Osteocyte (in vitro differentiated cells): ENCODE measurements at regions not wholly inside any gene's neighbourhood (a gene's known extent, or its start where the extent isn't known, plus 50 kb on each side); places are given as distances from the start of the nearest gene placed in this dataset.
"Not testable (repeated sequence)": the region's sequence is repeated elsewhere in the genome, so short reads cannot be mapped to it uniquely, and the experiment has no call there.

ENCODE experiments used
- DNase-seq: peaks from one replicate; pipeline ENCODE4 v3.0.0; 2021; ENCODE audit warnings: mixed read lengths; ENCODE audit not compliant: unreplicated experiment; ENCODE audit errors: extremely low spot score
- H3K27ac Mint-ChIP-seq: one replicate; pipeline ENCODE4 v1.8.0; 2021; ENCODE audit warnings: mild to moderate bottlenecking, mixed read lengths; ENCODE audit not compliant: unreplicated experiment
- H3K27me3 Mint-ChIP-seq: one replicate; pipeline ENCODE4 v1.8.0; 2021; ENCODE audit warnings: mixed read lengths; ENCODE audit not compliant: unreplicated experiment
- H3K36me3 Mint-ChIP-seq: one replicate; pipeline ENCODE4 v1.8.0; 2021; ENCODE audit warnings: mixed read lengths; ENCODE audit not compliant: unreplicated experiment
- H3K4me1 Mint-ChIP-seq: one replicate; pipeline ENCODE4 v1.8.0; 2021; ENCODE audit warnings: mixed read lengths; ENCODE audit not compliant: unreplicated experiment
- H3K4me3 Mint-ChIP-seq: one replicate; pipeline ENCODE4 v1.8.0; 2021; ENCODE audit warnings: mild to moderate bottlenecking, moderate library complexity, mixed read lengths; ENCODE audit not compliant: unreplicated experiment
- H3K9me3 Mint-ChIP-seq: one replicate; pipeline ENCODE4 v1.8.0; 2021; ENCODE audit warnings: mixed read lengths; ENCODE audit not compliant: unreplicated experiment
- CTCF ChIP-seq: fragments of 200-600 bp; sonication (generic); IDR thresholded peaks from 2 replicates; pipeline ENCODE4 v1.5.0; 2021; ENCODE audit warnings: antibody characterized with exemption, mild to moderate bottlenecking, moderate library complexity

- Mint-ChIP-seq H3K36me3 (no peaks in the 10 kb centered on the region), H3K9me3 (peaks cover 12% of the 10 kb centered on the region), H3K4me1 (peaks cover 10% of the 10 kb centered on the region), H3K4me3 (no peak overlapping the region), H3K27ac (no peak overlapping the region), H3K27me3 (peaks cover 28% of the 10 kb centered on the region)
- TF ChIP-seq CTCF: no peak
- no peak for DNase-seq
Observed at GRCh38 chr3:33940149-33940548, 141.7 kb downstream of the PDCD6IP start.

GRCh38 chr3:33940736-33941135, 142.3 kb downstream of the PDCD6IP start:
- Mint-ChIP-seq H3K9me3 (peaks cover 6% of the 10 kb centered on the region), H3K4me3 (no peak overlapping the region), H3K4me1 (peaks cover 10% of the 10 kb centered on the region), H3K27me3 (peaks cover 25% of the 10 kb centered on the region), H3K36me3 (no peaks in the 10 kb centered on the region), H3K27ac (peak overlapping the region; percentile 6)
- no peak for TF ChIP-seq CTCF
- DNase-seq: no peak

GRCh38 chr3:33941804-33942203, 143.4 kb downstream of the PDCD6IP start:
- Mint-ChIP-seq H3K9me3 (peaks cover 5% of the 10 kb centered on the region), H3K27ac (no peak overlapping the region), H3K27me3 (peaks cover 23% of the 10 kb centered on the region), H3K36me3 (no peaks in the 10 kb centered on the region), H3K4me3 (no peak overlapping the region), H3K4me1 (peaks cover 10% of the 10 kb centered on the region)
- no peak for TF ChIP-seq CTCF
- no peak for DNase-seq

GRCh38 chr3:33942483-33943150, 144.2 kb downstream of the PDCD6IP start:
- no peaks in the 10 kb centered on the region for H3K36me3 Mint-ChIP-seq
- no peak overlapping the region for H3K4me3 Mint-ChIP-seq
- H3K4me1 Mint-ChIP-seq: peaks cover 10% of the 10 kb centered on the region
- H3K27ac Mint-ChIP-seq: no peak overlapping the region
- peaks cover 16% of the 10 kb centered on the region for H3K27me3 Mint-ChIP-seq
- TF ChIP-seq CTCF: no peak
- DNase-seq: no peak
- peaks cover 5% of the 10 kb centered on the region for H3K9me3 Mint-ChIP-seq

GRCh38 chr3:33943277-33943676, 144.8 kb downstream of the PDCD6IP start:
- Mint-ChIP-seq H3K9me3 (peaks cover 5% of the 10 kb centered on the region), H3K4me1 (peaks cover 10% of the 10 kb centered on the region), H3K27me3 (peaks cover 16% of the 10 kb centered on the region), H3K27ac (no peak overlapping the region), H3K4me3 (no peak overlapping the region), H3K36me3 (no peaks in the 10 kb centered on the region)
- TF ChIP-seq CTCF: no peak
- no peak for DNase-seq

- H3K36me3 Mint-ChIP-seq, H3K4me1 Mint-ChIP-seq, H3K27ac Mint-ChIP-seq, H3K4me3 Mint-ChIP-seq, H3K9me3 Mint-ChIP-seq, DNase-seq: not testable (repeated sequence)
- H3K27me3 Mint-ChIP-seq: peaks cover 23% of the 10 kb centered on the region
Observed at GRCh38 chr3:33946612-33947011, 148.2 kb downstream of the PDCD6IP start.
